GM06990 (cell line): ENCODE measurements at regions not wholly inside any gene's neighbourhood (a gene's known extent, or its start where the extent isn't known, plus 50 kb on each side); places are given as distances from the start of the nearest gene placed in this dataset.

Experiments used
- DNase-seq: peaks from one replicate; pipeline ENCODE4 v3.0.0-alpha.2; 2011; ENCODE audit not compliant: insufficient read length; ENCODE audit errors: extremely low read depth
- H3K27me3 ChIP-seq: replicated peaks from 2 replicates; pipeline ENCODE4 v1.6.0; 2011; ENCODE audit warnings: low read length; ENCODE audit not compliant: control insufficient read depth, insufficient read depth
- H3K36me3 ChIP-seq: 2 replicates; pipeline ENCODE4 v1.5.1; 2011; ENCODE audit warnings: low read length; ENCODE audit not compliant: control insufficient read depth, insufficient read depth
- H3K4me3 ChIP-seq: replicated peaks from 2 replicates; pipeline ENCODE4 v1.5.1; 2011; ENCODE audit warnings: low read depth, mild to moderate bottlenecking, control low read depth, low read length
- CTCF ChIP-seq: IDR thresholded peaks from 2 replicates; pipeline ENCODE4 v1.5.1; 2011; ENCODE audit warnings: low read length, control low read depth, mild to moderate bottlenecking, inconsistent platforms; ENCODE audit not compliant: insufficient read depth, poor library complexity, severe bottlenecking

GRCh38 chr19:29019403-29019802 lies 193.5 kb downstream of the UQCRFS1 start:
- Histone ChIP-seq H3K36me3 (no peaks in the 10 kb centered on the region), H3K27me3 (no peaks in the 10 kb centered on the region), H3K4me3 (no peak overlapping the region)
- DNase-seq: no peak
- TF ChIP-seq CTCF: no peak

- DNase-seq: no peak
- no peaks in the 10 kb centered on the region for H3K27me3 ChIP-seq
- no peak overlapping the region for H3K4me3 ChIP-seq
- H3K36me3 ChIP-seq: no peaks in the 10 kb centered on the region
- no peak for TF ChIP-seq CTCF
These were observed 194.4 kb downstream of the UQCRFS1 start for GRCh38 chr19:29018542-29018941.

- Histone ChIP-seq H3K27me3 (no peaks in the 10 kb centered on the region), H3K36me3 (no peaks in the 10 kb centered on the region), H3K4me3 (no peak overlapping the region)
- no peak for DNase-seq
- no peak for TF ChIP-seq CTCF
These were observed 195.2 kb downstream of the UQCRFS1 start for GRCh38 chr19:29017788-29018187.

GRCh38 chr19:29016926-29017760 lies 195.8 kb downstream of the UQCRFS1 start:
- Histone ChIP-seq H3K4me3 (no peak overlapping the region), H3K27me3 (no peaks in the 10 kb centered on the region), H3K36me3 (no peaks in the 10 kb centered on the region)
- TF ChIP-seq CTCF: no peak
- no peak for DNase-seq

- H3K36me3 ChIP-seq: no peaks in the 10 kb centered on the region
- no peak for TF ChIP-seq CTCF
- no peak overlapping the region for H3K4me3 ChIP-seq
- no peaks in the 10 kb centered on the region for H3K27me3 ChIP-seq
- DNase-seq: no peak
These were observed 196.6 kb downstream of the UQCRFS1 start for GRCh38 chr19:29016353-29016752.
